ENCODE measurements at regions not wholly inside any gene's neighbourhood (a gene's known extent, or its start where the extent isn't known, plus 50 kb on each side); places are given as distances from the start of the nearest gene placed in this dataset.

DNA sequence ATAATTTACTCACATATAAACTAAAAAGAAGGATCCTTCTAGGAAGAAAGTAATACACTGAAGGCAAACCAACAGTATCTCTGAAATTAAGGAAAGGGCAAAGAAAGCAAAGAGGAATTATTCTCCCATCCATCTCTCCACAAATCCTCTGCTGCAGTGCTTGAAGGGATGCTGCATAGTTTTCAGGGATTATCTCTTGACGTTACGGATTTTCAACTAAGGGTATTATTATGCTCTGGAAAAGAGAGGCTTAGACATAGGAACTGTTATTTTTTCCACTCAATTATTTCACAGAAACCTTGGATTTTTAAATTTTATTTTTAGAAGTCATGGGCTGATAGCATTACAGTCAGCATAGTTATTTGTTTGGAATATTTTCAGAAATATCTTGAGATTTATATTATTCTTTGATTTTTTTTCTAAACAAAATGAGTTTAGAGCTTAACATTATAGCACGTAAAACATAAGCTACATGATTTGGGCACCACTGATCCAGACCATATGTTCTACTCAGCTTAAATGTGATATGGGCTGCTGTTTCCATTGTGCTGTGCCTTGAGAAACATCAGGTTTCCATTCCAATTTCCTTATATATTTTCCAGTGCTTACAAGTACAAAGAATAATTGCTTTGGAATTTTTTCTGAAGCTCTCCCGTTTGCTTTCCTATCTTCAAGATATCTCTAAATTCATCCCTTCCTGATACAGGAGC, 57.9 kb upstream of the DCN start:
- H3K9me3 Mint-ChIP-seq: peaks cover 14% of the 10 kb centered on the region
- H3K4me1 Mint-ChIP-seq: no peaks in the 10 kb centered on the region

DNA sequence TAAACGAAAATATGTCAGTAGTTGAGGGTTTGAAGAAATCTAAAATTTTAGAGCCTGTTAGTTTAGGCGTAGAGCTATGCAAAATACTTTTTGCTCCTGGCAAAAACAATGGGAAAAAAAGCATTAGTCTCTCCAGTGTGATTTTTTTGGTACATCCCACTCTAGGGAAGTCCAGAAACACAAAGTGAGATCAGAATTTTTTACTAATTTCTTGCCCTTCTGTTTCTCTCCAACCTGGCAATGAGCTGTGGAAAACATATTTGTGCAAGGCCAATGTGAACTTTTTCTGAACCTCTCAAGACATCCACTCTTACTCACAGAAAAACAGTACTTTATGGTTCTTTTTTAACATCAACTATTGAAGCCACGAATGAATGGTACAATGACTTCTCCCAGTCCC, 56.9 kb upstream of the DCN start:
- H3K27ac Mint-ChIP-seq: no peak overlapping the region
- no peak for ATAC-seq
- H3K36me3 Mint-ChIP-seq: no peaks in the 10 kb centered on the region
- H3K4me3 Mint-ChIP-seq: no peak overlapping the region
- H3K4me1 Mint-ChIP-seq: no peaks in the 10 kb centered on the region
- H3K27me3 Mint-ChIP-seq: no peaks in the 10 kb centered on the region
- H3K9me3 Mint-ChIP-seq: peaks cover 11% of the 10 kb centered on the region

More for the DNA sequence above, 57.9 kb upstream of the DCN start:
- Mint-ChIP-seq H3K36me3 (no peaks in the 10 kb centered on the region), H3K27ac (no peak overlapping the region), H3K4me3 (no peak overlapping the region), H3K27me3 (no peaks in the 10 kb centered on the region)
- ATAC-seq: no peak

All from stimulated activated memory B cell treated with anti-CD40 and anti-IgM and Interleukin-4, amounts not matched to agents 10 μg/mL and 1 μg/mL and 100 μg/mL, for 72 hours (primary cell).